Uterus (tissue), 2 donors: ENCODE measurements at regions not wholly inside any gene's neighbourhood (a gene's known extent, or its start where the extent isn't known, plus 50 kb on each side); places are given as distances from the start of the nearest gene placed in this dataset.

Experiments used
- CTCF ChIP-seq, 4 experiments: fragments of 200-600 bp in 2 of 4; fragments of 450-650 bp in 2 of 4; sonication (generic) in 2 of 4; IDR thresholded peaks; one replicate each; pipeline ENCODE4 v1.5.1; 2016 to 2019; ENCODE audit warnings: antibody characterized with exemption in 4 of 4, mild to moderate bottlenecking in 2 of 4, moderate library complexity in 1 of 4
- POLR2A ChIP-seq, 2 donors: fragments of 450-650 bp; IDR thresholded peaks; one replicate each; pipeline ENCODE4 v1.6.1; 2016; ENCODE audit warnings: antibody characterized with exemption in 2 of 2, mild to moderate bottlenecking in 1 of 2, moderate library complexity in 1 of 2

GRCh38 chr10:33066558-33067236 lies 108.7 kb upstream of the ITGB1 start:
- TF ChIP-seq POLR2A (IDR thresholded peaks at IDR 0.05) (no peak), CTCF (IDR thresholded peaks at IDR 0.05) (no peak)
